NCI-H526 treated with DMSO at 0.1 percent for 48 hours (cell line): ENCODE measurements at regions not wholly inside any gene's neighbourhood (a gene's known extent, or its start where the extent isn't known, plus 50 kb on each side); places are given as distances from the start of the nearest gene placed in this dataset.
A peak's percentile ranks its signal among the peaks of the same experiment; 100 is the strongest.
"Not testable (repeated sequence)": the region's sequence is repeated elsewhere in the genome, so short reads cannot be mapped to it uniquely, and the experiment has no call there.

ENCODE experiments used
- DNase-seq: peaks from one replicate; lab custom pipeline; 2025; lab: John Stamatoyannopoulos, UW

- no peak for DNase-seq
These were observed 172.4 kb upstream of the MYLIP start for GRCh38 chr6:15956205-15957106.

- DNase-seq = no peak
These were observed 173.4 kb upstream of the MYLIP start for GRCh38 chr6:15955484-15955883.

DNA sequence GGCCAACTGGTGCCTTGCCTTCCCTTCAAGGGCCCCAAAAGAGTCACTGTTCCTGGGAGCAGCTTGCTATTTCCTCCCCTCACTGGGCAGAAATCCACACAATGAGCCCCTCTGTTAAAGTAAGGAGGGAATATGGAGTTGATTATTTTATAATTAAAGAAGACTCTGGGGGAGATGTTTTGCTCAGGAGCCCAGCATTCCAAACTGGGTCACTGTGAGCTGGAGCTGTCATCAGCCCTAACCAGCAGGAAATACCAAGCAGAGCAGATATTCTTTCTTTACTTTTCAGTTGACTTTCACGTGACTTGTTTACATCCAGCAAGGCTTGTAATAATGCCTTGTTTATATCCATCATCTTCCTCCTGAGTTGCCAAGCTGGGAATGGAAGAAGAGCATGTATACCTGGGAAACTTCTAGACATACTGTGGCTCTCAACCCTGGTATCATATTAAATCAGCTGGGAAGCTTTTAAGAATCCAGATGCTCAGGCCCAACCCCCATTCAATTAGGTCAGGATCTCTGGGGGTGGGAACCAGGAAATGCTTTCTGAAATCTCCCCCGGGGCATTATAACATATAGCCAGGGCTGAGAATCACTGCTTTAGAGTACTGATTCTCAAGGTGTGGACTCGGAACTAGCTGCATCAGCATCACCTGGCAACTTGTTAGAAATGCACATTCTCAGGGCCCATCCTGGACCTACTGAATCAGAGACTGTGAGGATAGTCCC is 175.6 kb upstream of the MYLIP start:
- DNase-seq = no peak

DNA sequence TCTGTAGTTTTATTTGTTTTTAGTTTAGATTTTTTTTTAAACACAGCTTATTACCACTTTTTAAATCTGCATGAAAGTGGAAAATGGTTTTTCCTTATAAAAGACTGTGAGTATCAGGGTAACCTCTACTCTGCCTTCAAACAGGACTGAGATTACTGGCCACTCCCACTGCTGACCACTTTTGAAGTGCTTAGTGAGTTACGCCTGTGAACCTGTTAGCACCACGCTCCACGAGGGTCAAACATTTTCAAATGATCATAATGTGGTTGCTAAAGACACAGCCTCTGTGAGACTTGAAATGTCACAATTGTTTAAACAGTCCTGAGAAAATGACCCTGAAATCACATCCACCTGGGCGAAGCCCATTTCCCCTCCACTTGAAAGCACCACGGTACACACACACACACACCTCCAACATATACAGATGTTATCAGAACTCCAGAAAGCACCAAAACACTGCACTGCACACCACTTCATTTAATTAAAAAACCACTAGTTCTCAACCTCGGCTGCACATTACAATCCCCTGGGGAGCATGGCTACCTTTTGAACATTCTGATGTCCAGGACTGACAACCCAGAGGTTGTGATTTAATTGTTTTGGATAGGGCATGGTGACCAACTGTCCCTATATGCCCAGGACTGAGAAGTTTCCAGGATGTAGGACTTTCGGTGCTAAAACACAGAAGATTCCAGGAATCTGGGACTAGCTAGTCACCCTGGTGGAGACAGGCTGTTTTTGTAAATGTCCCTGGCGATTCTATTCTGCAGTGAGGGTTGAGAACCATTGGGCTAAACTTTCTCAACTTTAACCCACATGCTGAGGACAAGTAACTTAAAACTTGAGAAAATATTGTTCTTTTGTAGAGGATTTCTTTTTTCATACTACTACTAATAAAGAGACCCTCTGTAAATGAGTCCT is 176.4 kb upstream of the MYLIP start:
- DNase-seq = no peak

GRCh38 chr6:15950962-15951569 is 177.8 kb upstream of the MYLIP start:
- DNase-seq = no peak

DNA sequence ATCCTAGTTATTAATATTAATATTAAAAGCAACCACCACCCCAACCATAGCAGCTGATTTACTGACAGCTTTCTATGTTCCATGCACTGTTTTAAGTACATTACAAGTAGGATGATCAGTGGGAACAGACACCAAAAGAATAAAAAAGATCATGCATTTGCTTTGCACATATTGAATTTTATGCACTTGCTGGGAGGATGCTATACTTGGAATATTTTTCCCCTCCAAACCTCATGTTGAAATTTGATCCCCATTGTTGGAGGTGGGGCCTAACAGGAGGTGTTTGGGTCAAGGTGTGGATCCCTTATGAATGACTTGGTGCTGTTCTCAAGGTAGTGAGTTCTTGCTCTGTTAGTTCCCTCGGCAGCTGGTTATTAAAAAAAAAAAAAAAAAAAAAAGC is 178.9 kb upstream of the MYLIP start:
- DNase-seq = peak; percentile 60

DNA sequence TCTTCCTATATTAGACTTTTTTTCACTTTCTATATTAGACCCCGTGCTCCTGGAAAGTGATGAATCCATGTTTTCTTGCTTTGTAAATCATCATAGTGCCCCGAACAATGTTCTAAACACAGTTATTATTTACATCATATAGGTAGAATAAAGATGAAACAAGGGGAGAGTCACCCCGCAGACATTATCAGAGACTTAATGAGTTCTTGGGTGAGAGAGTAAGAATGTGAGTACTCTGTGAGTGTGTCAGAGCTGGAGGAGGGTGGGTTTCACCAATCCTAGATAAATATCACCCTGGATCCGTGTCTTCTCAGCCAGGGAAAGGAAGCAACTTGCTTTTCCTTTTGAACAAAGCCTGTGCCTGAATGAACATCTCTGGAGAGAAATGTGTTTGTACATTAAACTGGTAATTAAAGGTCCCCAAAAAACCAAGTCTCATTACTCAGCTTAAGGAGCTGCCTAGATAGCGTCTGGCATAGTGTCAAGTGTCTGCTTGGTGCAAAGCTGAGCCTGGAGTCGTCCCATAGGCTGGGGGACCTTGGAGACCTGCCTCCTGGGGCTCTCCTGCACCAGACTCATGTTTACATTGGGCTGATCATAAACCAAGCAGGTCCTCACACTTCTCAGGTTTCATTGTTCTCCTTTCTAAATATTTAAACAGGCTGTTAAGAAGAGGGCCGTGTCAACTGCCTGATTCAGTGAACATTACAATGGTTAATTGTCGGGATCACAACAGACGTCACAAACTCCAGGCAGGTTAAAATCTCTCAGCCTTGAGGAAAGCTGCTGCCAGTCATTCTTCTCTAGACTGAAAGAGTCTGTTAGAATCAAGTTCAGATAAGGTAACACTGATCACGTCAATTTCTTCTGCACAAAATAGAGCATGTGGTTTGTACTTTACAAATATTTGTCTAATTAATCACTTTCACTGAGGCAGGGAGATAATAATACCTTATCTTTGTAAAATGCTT is 179.7 kb upstream of the MYLIP start:
- DNase-seq = peak; percentile 97

- DNase-seq = no peak
These were observed 181.0 kb upstream of the MYLIP start for GRCh38 chr6:15947923-15948322.

DNA sequence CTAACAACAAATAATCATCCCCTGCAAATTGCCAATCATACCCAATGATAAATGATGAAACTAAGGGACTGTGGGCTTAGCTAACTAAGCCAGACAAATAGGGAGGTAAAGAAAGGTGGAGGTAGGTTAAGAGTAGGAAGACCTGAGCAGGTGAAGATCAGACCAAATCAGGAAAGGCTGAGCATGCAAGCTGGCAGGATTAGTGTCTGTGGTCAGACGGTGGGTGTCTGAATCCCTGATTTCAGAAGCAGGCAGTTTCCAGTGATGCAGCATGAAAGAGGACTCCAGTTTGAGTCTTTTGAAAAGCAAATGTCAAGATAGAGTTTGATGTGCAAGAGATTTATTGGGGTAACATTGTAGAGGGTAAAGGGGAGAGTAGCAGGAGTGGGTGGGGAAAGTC is 181.4 kb upstream of the MYLIP start:
- DNase-seq = no peak

DNA sequence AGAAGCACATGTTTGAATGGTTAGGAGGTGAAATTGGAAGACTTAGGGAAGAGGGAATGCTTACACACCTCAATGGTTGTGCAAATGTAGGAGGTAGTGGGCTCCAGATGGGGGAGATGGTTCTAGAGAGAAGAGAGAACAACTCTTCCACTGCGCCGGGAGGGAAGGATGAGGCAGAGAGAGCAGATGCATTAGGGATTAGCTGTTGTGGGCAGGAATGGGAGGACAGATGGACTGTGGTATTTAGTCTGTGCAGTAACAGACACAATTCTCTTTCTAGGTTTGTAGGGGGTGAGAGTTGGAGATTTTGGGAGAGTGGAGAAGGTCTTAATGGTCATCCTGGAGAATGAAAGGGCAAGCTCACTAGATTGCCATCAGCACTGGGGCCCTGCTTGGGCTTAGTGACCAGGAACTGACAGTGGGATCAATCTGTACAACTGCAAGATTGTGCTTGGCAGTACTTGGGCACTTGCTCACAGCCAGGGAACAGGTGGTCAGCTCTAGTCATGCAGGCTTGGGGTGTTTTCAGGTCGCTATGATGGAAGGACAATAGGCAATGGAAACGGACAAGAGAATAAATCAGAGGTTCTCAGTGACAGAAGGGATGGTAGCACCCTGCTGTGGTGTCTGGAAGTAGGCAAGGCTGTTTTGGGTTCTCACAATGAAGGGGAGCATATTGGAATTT is 182.0 kb upstream of the MYLIP start:
- DNase-seq = no peak

DNA sequence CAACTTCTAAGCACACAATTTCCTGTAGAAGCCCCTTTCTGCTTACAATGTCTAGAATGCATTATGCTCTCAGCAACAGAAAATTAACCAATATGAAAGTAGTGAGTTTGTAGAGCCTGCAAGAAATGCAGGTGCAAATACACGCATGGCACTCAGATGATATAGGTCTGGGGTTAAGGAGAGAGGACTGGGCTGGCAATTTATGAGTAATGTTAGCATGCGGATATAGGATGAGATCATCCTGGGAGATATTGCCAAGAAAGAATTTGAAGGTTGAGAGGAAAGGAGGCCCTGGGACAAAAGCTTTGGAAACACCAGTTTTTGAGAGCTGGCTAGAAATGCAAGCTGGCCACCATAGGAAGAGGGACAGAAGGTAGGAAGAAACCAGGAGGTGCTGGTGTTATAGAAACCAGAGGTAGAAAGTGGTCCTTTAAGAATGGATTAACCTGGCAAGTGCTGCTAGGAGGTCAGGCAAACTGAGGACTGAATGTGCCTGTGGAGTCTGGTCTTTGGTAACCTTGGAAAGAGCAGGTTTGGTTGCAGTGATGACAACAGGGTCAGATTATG is 183.2 kb upstream of the MYLIP start:
- DNase-seq = no peak

GRCh38 chr6:15943423-15943822 is 185.5 kb upstream of the MYLIP start:
- no peak for DNase-seq

GRCh38 chr6:15941168-15941567 is 187.7 kb upstream of the MYLIP start:
- no peak for DNase-seq

- no peak for DNase-seq
These were observed 190.8 kb upstream of the MYLIP start for GRCh38 chr6:15938107-15938506.

DNA sequence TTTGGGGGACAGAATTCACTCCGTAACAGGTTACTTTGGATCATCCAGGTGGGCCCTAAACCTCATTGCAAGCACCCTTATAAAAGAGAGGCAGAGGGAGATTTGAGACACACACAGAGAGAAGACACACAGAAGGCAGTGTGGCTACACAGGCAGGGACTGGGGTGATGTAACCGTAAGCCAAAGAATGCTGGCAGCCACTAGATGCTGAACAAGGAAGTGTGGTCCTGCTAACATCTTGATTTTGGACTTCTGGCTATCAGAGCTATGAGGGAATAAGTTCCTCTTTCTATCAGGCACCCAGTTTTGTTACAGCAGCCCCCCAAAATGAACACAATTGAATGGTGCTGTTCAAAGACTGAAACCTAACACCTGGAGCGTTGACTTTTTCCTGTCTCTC is 191.3 kb upstream of the MYLIP start:
- no peak for DNase-seq

GRCh38 chr6:15936503-15936902 is 192.4 kb upstream of the MYLIP start:
- no peak for DNase-seq

GRCh38 chr6:15935661-15936060 is 193.2 kb upstream of the MYLIP start:
- no peak for DNase-seq

DNA sequence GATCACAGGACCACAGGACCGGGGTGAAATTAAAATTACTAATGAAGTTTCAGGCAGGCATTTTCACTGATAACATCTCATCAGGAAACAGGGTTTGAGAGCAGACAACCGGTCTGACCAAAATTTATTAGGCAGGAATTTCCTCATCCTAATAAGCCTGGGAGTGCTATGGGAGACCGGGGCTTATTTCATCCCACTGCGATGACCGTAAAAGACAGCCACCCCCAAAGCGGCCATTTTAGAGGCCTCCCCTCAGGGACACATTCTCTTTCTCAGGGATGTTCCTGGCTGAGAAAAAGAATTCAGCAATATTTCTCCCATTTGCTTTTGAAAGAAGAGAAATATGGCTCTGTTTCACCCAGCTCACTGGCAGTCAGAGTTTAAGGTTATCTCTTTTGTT is 197.2 kb upstream of the MYLIP start:
- not testable (repeated sequence) for DNase-seq

DNA sequence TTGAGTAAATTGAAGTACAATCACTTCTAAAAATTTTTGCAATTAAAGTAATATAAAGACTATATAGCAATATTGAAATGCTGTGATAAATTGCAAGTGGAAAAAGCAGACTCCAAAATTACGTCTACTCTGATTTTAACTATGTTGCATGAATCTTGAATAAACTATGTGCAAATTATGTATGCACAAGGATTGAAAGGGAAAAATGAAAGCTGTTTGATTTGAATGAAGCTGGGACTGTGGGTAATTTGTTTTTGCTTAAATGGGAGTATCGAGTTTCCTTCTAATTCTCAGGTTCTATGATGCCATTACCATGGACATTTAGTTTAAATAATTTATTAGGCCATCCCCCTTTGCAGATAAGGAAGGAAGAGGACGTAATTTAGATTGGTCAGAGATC is 198.7 kb upstream of the MYLIP start:
- DNase-seq = peak; percentile 50

DNA sequence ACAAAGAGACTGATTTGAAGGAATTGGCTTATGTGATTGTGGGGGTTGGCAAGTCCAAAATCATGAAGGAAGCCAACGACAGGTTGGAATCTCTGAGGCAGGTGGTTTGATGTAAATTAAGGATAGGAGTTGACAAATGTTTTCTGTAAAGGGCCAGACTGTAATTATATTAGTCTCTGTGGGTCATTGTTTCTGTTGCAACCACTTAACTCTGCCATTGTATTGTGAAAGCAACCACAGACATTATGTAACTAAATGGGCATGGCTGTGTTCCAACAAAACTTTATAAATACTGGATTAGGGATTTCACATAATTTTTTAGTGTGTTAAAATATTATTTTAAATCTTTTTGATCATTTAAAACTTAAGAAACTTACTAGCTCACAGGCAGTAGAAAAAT is 199.2 kb upstream of the MYLIP start:
- DNase-seq = no peak
